OCI-LY7 (cell line): ENCODE measurements at regions not wholly inside any gene's neighbourhood (a gene's known extent, or its start where the extent isn't known, plus 50 kb on each side); places are given as distances from the start of the nearest gene placed in this dataset.

ENCODE experiments used
- EZH2phosphoT487 ChIP-seq: fragments of 200-600 bp; sonication (generic); IDR thresholded peaks from 2 replicates; pipeline ENCODE4 v1.6.1; 2018; ENCODE audit warnings: low read depth, borderline replicate concordance, mild to moderate bottlenecking, mixed run types, antibody characterized with exemption, low read length, moderate library complexity, mixed read lengths
- TF ChIP-seq, protein P1 (sequence below): fragments of 200-600 bp; sonication (generic); conservative IDR thresholded peaks from 2 replicates; pipeline ENCODE4 v1.5.1; 2014; ENCODE audit warnings: mild to moderate bottlenecking, antibody characterized with exemption, low read length, moderate library complexity, mixed read lengths

DNA sequence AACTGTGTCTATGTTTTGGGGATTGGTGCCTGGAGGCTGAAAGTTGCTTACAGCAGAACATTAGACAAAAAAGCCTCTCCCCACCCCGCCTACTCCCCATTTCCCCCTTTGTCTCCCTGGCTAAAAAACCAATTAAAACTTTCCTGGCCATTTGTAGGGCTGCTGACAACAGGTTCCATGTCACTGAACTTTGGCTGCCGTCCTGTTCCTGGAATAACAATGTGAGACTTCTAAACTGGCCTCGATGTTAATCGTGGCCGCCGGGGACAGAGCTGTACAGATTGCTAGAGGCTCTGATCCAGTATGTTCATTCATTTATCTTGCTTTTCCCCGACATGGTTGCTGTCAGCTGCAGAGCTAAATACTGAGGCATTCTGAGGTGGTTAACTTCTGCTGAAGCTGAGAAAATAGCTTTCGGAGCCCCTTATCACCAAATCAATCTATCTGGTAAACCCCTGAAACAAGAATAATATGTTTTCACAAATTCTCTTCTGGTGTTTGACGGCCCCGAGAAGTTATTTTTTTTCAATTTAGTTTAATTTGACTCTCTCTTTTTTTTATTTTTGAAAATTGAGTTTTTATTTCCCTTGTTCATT is 271.6 kb downstream of the GFRA1 start:
- TF ChIP-seq, protein P1, sequence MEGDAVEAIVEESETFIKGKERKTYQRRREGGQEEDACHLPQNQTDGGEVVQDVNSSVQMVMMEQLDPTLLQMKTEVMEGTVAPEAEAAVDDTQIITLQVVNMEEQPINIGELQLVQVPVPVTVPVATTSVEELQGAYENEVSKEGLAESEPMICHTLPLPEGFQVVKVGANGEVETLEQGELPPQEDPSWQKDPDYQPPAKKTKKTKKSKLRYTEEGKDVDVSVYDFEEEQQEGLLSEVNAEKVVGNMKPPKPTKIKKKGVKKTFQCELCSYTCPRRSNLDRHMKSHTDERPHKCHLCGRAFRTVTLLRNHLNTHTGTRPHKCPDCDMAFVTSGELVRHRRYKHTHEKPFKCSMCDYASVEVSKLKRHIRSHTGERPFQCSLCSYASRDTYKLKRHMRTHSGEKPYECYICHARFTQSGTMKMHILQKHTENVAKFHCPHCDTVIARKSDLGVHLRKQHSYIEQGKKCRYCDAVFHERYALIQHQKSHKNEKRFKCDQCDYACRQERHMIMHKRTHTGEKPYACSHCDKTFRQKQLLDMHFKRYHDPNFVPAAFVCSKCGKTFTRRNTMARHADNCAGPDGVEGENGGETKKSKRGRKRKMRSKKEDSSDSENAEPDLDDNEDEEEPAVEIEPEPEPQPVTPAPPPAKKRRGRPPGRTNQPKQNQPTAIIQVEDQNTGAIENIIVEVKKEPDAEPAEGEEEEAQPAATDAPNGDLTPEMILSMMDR, result no peak
- no peak for TF ChIP-seq EZH2phosphoT487
